Left lobe of liver (tissue), 2 donors: ENCODE measurements at regions not wholly inside any gene's neighbourhood (a gene's known extent, or its start where the extent isn't known, plus 50 kb on each side); places are given as distances from the start of the nearest gene placed in this dataset.

Experiments used
- ATAC-seq: fragments of 200-7000 bp; cut with Tn5 transposase; one replicate; pipeline ENCODE4 v1.9.1; 2020; ENCODE audit warnings: mild to moderate bottlenecking, moderate library complexity
- DNase-seq: peaks from one replicate; pipeline ENCODE4 v3.0.0-alpha.2; 2020; ENCODE audit warnings: low spot score
- donor health status: DM: no; HTN: no; CAD: no; lungs with moderate emphysema.
- donor health status: DM: no; HTN: yes; CAD: no.

DNA sequence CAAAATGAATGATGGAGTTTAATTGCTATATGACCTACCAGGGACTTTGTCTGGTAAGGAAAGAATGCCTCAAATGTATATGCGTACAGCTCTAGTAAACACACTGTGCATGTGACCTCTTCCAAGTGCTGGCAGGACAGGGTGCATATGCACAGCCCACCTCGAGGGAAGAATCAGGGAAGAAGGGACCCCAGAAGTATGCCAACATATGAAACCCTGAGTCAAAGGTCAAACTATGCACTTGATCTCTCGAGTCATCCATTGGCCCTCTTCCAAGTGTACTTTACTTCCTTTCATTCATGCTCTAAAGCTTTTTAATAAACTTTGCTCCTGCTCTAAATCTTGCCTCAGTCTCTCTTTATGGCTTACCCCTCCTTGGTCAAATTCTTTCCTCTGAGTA, 804.6 kb upstream of the COX7C start:
- no peak for DNase-seq
- ATAC-seq: no peak

DNA sequence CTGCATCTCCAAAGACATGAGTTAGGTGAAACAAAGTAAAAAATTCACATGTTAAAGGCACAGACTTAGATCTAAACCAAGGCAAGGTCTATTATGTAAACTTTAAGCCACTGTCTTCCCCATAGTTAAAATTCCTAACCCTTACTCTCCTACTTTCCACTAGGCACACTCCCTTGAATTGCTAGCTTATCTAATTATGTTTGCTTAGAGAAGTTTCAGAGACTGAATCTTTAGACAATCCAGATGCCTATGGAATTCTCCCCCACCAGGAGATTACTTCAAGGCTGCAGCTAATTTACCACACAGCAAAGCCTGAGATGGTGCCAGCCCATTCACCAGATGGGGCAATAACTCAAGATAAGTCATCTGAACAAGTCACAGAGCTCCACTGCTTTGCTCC, 803.1 kb upstream of the COX7C start:
- DNase-seq (no peak), ATAC-seq (no peak)

DNA sequence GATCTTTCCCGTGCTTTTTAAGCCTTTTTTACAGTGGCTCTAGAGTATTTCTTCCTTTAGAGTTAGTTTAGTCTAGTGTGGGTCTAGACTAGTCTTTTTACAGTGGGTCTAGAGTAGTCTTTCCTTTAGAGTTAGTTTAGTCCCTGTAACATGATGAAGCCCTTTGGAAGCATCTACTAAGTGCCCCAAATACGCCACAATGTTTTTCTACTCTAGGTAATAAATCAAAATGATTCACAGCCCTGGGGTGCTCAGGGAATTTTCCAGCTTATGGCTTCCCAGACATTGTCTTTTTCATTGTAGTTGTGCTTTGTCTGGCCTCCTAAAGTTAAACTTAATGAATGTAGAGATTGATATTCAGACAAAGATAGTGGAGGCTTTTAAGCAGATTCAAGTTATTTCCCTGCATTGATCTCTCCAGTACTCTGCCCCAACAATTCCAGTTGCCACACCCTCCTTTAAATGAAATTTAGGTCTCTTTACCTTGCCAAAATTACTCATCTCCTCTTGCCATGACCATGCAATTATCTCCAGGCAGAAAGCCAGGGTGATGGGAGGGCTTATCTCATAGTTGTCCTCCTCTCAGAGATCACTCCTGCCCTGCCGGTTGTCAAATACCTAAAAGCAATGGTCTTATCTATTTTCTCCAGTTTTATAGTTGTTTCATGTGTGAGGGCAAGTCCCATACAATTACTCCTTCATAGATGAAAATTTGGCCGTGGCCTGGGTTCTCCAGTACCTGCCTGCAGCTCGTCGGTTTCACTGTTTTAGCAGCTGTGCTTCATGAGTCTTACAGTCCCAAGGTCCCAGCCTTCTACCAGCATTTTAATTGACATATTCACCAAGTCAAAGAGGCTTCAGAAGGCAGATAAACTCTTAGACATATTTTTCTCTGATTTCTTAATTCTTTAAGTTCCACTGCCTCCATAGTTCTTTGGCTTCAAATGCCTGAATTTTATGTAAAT, 794.0 kb upstream of the COX7C start:
- DNase-seq (no peak), ATAC-seq (no peak)

DNA sequence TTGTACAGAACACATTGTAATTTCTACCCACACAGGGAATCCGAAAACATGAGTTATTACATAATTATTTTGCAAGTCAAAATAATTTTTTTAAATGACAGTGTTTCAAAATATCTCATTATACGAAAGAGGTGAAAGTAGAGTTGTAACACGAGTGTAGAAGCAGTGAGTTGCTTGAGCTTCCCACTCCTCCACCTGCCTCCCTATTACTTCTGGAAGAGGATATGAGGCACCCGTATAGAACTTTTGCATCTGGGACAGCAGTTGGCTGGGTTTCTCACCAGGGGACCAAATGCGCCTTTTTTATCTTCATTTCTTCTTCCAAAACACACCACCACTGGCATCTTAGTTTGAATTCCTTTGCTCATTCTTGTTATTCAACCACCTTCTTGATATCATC, 779.0 kb upstream of the COX7C start:
- ATAC-seq (no peak), DNase-seq (no peak)

DNA sequence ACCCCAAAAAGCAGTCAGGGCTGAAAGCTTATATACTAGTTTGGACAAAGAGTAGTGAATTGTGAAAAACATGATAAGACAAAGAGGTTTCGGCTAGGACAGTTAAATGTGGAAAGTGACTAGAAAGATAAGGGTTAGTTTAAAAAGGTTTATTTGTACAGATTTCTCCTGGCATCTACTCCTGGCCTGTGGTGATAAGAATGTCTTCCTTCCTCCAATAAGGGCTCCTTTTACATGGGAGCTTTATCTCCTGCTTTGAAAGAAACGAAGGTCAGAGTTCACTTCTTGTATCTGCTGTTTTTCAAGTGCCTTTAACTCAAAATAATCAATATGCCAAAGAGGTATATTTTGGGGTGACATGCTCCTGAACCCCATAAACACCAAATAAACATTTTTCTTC, 776.1 kb upstream of the COX7C start:
- ATAC-seq (no peak), DNase-seq (no peak)

DNA sequence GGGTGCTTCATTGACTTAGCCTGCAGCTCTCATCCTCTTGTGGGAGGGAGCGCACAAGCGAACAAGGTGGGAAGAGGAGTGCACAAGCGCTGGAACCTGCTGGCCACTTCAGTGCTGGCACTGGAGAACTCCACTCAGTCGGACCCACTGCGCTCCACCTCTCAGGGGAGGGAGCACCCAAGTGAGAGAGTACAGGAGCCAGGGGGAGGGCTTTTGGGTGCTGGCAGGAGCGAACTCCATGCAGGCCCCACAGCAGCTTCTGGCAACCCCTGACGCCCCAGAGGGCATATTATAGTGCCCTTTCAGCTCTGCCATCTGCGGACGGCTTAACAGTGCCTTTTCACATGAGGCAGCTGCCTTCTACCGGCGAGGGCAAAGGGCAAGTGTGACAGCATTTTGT, 774.2 kb upstream of the COX7C start:
- DNase-seq (no peak), ATAC-seq (no peak)

DNA sequence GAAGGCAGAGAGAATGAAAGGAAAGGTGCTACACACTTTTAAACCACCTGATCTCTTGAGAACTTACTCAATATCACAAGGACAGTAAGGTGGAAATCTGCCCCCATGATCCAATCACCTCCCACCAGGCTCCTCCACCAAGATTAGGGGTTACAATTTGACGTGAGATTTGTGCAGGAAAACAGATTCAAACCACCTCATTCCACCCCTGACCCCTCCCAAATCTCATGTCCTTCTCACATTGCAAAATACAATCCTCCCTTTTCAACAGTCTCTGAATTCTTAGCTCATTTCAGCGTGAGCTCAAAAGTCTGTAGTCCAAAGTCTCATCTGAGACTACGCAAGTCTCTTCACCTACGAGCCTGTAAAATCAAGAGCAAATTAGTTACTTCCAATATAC, 768.3 kb upstream of the COX7C start:
- ATAC-seq (peak; percentile 34), DNase-seq (no peak)

DNA sequence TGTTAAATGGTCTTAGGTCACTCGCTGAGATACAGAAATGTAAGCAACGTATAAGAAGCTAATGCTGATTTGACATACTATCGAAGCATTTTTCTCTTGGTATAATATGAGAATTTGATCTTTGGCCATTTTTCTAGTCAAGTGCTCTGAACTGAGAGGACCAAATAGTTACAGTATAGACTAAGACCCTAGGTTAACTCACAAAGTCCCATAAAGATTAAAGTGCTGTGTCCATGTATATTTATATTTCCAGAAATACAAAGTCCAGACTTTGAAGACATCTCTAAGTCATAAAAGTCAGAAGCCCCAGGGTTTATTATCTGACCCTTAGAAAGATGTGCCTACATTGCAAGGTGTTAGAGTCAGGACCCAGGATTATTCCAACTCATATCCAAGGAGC, 752.4 kb upstream of the COX7C start:
- ATAC-seq (no peak), DNase-seq (no peak)

DNA sequence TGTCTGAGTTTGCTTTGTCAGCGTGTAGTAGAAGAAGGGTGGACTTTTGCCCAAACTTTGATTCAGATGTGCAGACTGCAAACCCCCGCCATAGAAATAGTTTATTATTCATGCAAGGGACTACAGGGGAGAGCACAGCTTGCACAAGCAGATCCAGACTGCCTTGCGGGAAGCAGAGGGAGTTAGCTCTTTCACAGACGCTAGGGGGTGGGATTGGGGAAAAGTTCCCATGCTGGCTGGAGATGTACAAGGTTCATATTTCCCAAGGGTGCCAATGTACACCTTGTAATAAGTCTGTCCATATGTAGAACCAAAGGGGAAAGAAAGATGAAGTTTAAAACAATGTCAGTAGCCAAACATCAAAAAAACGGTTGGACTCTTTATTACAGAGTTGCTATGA, 749.7 kb upstream of the COX7C start:
- ATAC-seq: no peak
- no peak for DNase-seq

DNA sequence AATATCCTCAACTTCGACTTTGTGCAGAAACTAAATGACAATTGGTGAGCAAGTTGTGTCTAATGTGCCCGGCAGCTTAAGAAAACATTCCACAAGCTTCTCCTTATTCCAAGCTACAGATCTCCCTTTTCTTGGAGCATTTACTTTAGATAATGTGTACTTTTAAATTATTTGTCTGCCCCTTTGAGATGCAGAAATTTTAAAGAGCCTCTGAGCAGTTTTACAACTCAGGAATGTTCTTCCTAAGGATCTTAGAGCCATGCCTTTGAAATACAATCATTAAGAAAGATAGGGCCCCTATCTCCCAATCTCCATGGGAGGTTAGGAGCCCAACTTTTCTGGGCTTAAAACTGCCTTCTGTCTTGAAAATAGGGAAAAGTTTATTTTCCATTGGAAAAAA, 723.7 kb upstream of the COX7C start:
- DNase-seq (no peak), ATAC-seq (no peak)

DNA sequence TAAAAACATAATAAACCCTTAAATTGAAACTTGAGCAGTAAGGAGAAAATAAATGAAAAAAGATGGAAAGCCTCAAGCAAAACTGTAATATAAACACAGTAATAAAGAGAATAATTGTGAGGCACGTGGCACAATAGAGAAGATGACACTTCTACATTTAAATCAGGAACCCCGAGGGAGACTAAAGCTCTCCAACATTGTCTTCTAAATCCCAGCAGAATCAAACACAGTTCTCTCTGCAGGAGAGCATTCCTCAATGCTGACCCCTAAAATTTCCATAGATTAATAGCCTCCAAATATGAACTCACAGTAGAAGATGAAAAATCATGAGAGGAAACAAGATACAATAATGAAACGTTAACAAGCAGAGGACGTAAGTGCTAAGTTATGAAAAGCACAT, 721.2 kb upstream of the COX7C start:
- DNase-seq (no peak), ATAC-seq (no peak)

DNA sequence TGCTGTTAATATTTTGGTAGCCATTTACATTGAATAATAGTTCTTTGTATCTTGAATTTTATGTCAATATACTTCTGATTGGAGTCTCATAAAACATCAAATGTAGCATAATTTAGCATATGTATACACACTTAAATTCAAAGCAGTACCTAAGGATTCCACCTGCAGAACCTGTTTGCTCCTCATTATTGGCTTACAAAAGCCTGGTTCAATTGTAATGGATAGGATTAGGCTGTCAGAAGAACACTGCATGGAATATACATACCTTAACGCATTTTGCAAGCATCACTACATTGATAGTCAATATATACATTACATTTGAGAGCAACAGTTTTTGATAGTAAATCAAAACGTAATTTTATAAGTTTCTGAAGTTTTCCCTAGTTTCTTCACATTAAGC, 711.3 kb upstream of the COX7C start:
- no peak for DNase-seq
- no peak for ATAC-seq

DNA sequence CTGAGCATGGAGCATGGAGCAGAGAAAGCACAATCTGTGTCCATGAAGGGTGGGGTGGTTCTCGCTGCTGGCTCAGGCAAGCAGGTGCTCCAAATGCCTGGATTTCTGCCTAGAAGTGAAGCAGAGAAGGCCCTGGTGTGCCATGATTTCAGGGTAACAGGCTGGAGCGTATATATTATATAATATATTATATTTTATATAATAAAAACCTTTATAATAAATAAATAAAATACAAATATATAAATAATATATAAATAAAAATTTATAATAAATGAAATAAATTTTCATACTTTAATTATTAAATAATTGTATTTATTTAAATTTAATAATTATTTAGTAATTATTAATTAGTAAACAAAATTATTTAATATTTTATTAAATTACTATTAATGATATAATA, 707.4 kb upstream of the COX7C start:
- DNase-seq: no peak

DNA sequence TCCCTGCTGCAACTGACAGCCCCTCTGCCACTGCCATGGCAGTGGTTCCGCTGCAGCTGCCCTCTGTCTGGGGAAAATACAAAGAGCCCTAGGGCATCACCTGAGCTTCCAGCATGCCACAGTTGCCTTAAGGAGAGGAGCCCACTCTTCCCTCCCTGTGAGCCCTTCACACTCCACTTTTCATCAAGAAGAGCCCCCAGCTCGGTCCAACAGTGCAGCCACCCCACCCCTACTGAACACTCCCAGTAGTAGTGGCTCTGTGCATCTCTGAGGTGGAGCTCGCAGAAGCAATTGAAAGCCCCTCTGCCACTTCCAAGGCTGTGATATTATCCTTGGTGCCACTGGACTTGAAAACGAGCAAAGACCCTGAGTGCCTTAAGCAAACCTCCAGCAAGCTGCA, 696.8 kb upstream of the COX7C start:
- no peak for DNase-seq
- ATAC-seq: no peak

More for the DNA sequence above, 707.4 kb upstream of the COX7C start:
- ATAC-seq: no peak

DNA sequence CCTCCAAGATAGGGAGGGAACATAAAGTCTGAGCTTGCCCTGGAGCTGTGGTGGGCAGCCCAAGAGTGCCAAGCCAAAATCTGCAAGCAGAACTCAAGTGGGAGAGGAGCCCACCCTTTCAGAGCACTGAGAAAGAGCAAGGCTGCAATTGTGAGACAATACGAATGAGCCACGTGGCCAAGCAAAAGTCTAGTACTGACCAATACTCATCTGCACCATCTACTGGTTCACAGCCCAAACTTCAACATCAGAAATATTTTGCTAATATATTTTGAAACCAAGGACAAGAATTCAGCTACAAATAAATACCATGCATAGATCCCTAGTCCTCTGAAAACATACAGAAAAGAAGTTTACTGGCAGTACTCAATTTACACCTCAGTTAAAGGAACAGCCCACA, 696.2 kb upstream of the COX7C start:
- ATAC-seq: peak; percentile 64
- DNase-seq: no peak

DNA sequence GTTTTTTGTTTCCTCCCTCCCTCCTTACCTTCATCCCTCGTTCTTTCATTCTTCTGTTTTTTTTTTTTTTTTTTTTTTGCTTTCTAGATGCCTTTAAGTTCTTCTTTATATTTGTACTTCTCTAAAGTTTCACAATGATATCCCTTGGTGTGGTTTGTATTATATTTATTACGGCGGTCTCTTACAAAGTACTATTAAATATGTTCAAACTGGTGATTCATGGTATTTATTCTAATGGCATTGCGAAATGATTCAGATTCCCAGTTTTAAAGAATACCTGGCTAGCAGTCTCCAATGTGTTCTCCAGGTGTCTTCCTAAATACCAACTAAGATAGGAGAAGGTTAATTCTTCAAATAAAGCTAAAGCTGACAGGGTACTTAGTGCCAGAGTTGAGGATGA, 690.1 kb upstream of the COX7C start:
- DNase-seq: no peak
- no peak for ATAC-seq

DNA sequence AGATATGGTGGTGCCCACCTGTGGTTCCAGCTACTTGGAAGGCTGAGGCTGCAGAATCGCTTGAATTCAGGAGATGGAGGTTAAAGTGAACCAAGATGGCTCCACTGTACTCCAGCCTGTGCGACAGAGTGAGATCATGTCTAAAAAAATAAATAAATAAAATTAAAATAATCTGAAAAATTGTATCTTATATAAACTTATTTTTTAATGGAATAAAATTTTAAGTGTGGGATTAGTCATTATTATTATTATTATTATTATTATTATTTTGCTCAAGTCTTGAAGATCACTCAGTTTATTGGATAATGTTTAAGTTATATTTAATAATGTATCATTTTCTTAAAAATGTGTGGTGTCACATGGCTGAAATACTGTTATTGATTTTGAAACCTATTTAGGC, 688.0 kb upstream of the COX7C start:
- ATAC-seq: no peak

DNA sequence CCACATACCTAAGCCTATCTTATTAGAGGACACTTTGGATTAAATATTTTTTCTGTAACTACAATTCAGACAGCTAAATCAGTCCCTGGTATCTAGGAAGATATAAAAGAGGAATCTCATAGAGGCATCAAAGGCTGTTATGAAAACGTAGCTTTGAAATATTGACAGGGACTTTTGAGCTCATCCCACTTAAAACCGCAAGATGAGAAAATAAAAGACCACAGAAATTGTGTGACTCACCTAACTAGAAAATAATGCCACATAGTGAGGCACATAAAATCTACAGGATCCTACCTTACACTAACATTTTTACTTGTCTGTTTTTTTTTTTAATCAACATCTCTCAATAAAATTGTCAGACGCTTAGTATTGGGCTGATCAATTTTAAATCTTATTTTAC, 686.5 kb upstream of the COX7C start:
- ATAC-seq (no peak), DNase-seq (no peak)

More for the DNA sequence above, 688.0 kb upstream of the COX7C start:
- no peak for DNase-seq

DNA sequence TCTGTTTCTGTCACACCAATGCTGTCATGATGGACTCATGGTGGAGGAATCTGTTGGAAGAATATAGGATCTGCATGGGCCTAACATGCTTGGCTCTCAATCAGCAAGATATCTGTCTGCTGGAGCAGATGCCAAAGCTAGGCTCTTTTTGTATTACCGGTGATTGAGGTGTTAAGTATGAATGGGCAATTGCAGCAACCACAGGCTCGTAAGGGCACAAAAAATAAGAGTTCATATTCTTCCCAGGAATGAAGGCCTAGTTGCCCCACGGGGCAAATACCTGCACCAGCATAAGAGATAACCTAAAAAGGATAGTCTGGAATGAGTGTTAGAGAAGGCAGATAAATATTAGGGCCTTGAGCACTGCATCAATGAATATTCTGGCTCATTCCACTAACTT, 679.5 kb upstream of the COX7C start:
- DNase-seq (no peak), ATAC-seq (no peak)

DNA sequence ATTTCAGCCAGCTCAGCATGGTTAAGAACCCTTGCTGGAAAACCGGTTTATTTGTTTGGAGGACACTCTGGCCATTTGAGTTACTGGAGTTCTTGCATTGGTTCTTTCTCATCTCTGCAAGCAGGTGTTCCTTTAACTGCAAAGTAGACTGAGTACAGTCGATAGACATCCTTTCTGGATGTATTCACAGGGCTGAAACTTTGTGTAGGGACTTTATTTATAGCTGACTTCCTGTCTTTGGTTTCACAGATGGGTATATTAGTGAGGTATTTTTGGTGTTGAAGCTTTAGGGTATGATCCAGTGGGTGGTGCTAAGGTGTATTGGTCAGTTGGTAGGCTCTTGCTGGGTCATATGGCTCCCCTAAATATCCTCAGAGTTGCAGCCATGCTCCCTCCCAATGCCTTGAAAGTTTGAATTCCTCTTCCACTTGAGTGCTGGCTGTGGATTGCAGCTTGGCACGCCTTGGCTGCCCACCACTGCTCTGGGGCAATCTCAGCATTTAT, 666.0 kb upstream of the COX7C start:
- ATAC-seq: no peak
- no peak for DNase-seq

DNA sequence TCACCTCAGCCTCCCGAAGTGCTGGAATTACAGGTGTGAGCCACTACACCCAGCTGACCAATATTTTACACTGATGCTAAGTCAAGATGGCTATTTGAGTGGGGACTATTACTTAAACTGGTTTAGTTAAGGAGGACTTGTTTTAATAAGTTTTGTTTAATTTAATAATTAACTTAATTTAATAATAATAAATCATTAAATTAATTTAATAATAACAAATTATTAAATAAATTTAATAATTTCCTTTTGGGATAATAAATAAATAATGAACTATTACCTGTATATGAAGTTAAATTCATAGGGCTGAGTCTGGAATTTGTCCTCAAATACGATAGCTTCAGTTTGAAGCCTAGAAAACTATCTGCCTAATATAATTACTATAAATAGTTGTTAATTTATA, 665.1 kb upstream of the COX7C start:
- DNase-seq (no peak), ATAC-seq (no peak)

DNA sequence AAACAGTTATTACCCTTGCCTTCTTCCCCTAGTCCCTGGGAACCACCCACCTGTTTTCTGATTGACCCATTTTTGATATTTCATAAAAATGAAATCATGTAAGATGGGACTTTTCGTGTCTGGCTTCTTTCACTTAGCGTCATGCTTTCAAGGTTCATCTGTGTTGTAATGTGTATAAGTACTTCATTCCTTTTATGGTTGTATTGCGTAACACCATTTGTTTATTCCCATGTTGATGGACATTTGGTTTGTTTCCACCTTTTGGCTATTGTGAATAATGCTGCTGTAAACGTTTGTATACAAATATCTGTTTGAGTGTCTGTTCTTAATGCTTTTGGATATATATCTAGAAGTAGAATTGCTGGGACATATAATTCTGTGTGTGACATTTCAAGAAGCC, 650.1 kb upstream of the COX7C start:
- DNase-seq (no peak), ATAC-seq (no peak)

DNA sequence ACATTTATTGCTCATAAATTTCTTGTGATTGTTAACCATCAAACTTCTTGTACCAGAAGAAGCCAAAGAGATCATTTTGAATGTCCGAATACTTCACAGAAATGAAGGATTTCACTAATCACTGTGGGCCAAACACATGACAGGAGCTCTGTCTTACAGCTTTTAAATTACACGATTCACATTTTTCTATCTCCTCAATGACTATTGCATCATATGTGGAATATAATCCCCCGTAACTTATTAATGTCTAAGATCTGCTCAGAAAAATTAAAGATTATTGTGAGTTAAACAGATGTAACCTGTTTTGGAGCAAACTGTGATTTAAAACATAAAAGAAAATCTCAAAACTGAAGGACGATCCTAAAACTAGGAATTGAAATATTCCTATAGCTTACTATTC, 645.2 kb upstream of the COX7C start:
- ATAC-seq (no peak), DNase-seq (no peak)
